Activated naive CD8-positive, alpha-beta T cell treated with anti-CD3 and anti-CD28 coated beads, Interleukin-2, amount 10 ng/mL, durations not matched to agents 7 days and 5 days (primary cell): ENCODE measurements at regions not wholly inside any gene's neighbourhood (a gene's known extent, or its start where the extent isn't known, plus 50 kb on each side); places are given as distances from the start of the nearest gene placed in this dataset.

Source experiments
- ATAC-seq: fragments of 150-1000 bp; cut with Tn5 transposase; one replicate; pipeline ENCODE4 v1.10.0; 2021; ENCODE audit warnings: low read depth, moderate library complexity
- POLR2A ChIA-PET: fragments of 350-600 bp; sonication (Branson Sonifier 250); formaldehyde crosslinking; loops from one replicate; lab custom pipeline; 2021; ENCODE audit warnings: antibody characterized with exemption; lab: Charles Lee
- DNase-seq: peaks from one replicate; pipeline ENCODE4 v3.0.0; 2021
- H3K27ac Mint-ChIP-seq: one replicate; pipeline ENCODE4 v1.8.0; 2022; ENCODE audit warnings: mild to moderate bottlenecking, mixed read lengths
- H3K27me3 Mint-ChIP-seq: one replicate; pipeline ENCODE4 v1.8.0; 2022; ENCODE audit warnings: mild to moderate bottlenecking, moderate library complexity, mixed read lengths
- H3K36me3 Mint-ChIP-seq: one replicate; pipeline ENCODE4 v1.8.0; 2021; ENCODE audit warnings: mild to moderate bottlenecking, mixed read lengths
- H3K4me1 Mint-ChIP-seq: one replicate; pipeline ENCODE4 v1.8.0; 2021; ENCODE audit warnings: mixed read lengths
- H3K4me3 Mint-ChIP-seq: one replicate; pipeline ENCODE4 v1.8.0; 2022; ENCODE audit warnings: mild to moderate bottlenecking, moderate library complexity, mixed read lengths
- H3K9me3 Mint-ChIP-seq: one replicate; pipeline ENCODE4 v1.8.0; 2021; ENCODE audit warnings: mixed read lengths

GRCh38 chr1:63152572-63152971, 169.8 kb upstream of the FOXD3 start:
- Mint-ChIP-seq H3K4me3 (no peak overlapping the region), H3K27ac (no peak overlapping the region), H3K9me3 (no peaks in the 10 kb centered on the region), H3K36me3 (no peaks in the 10 kb centered on the region), H3K4me1 (no peaks in the 10 kb centered on the region), H3K27me3 (no peaks in the 10 kb centered on the region)
- POLR2A ChIA-PET, result no interaction called here
- no peak for DNase-seq
- no peak for ATAC-seq

GRCh38 chr1:63155437-63155836, 166.9 kb upstream of the FOXD3 start:
- H3K4me1 Mint-ChIP-seq, result no peaks in the 10 kb centered on the region
- no peak for DNase-seq
- H3K9me3 Mint-ChIP-seq, result no peaks in the 10 kb centered on the region
- ATAC-seq, result no peak
- POLR2A ChIA-PET, result no interaction called here
- H3K36me3 Mint-ChIP-seq, result no peaks in the 10 kb centered on the region
- H3K4me3 Mint-ChIP-seq, result no peak overlapping the region
- no peak overlapping the region for H3K27ac Mint-ChIP-seq
- peaks cover 2% of the 10 kb centered on the region for H3K27me3 Mint-ChIP-seq

GRCh38 chr1:63157085-63157484, 165.3 kb upstream of the FOXD3 start:
- Mint-ChIP-seq H3K36me3 (no peaks in the 10 kb centered on the region), H3K9me3 (no peaks in the 10 kb centered on the region), H3K27ac (no peak overlapping the region), H3K4me1 (no peaks in the 10 kb centered on the region), H3K27me3 (peaks cover 2% of the 10 kb centered on the region), H3K4me3 (no peak overlapping the region)
- POLR2A ChIA-PET, result no interaction called here
- DNase-seq (no peak), ATAC-seq (no peak)

- Mint-ChIP-seq H3K9me3 (no peaks in the 10 kb centered on the region), H3K4me3 (no peak overlapping the region), H3K36me3 (no peaks in the 10 kb centered on the region), H3K4me1 (no peaks in the 10 kb centered on the region), H3K27me3 (peaks cover 2% of the 10 kb centered on the region), H3K27ac (no peak overlapping the region)
- POLR2A ChIA-PET, result no interaction called here
- no peak for DNase-seq
- no peak for ATAC-seq
Measured at GRCh38 chr1:63169057-63169456, 153.3 kb upstream of the FOXD3 start.

GRCh38 chr1:63173161-63173560, 149.2 kb upstream of the FOXD3 start:
- Mint-ChIP-seq H3K4me3 (no peak overlapping the region), H3K9me3 (no peaks in the 10 kb centered on the region), H3K4me1 (no peaks in the 10 kb centered on the region), H3K36me3 (no peaks in the 10 kb centered on the region), H3K27me3 (peaks cover 2% of the 10 kb centered on the region), H3K27ac (no peak overlapping the region)
- ATAC-seq (no peak), DNase-seq (no peak)
- POLR2A ChIA-PET, result no interaction called here

GRCh38 chr1:63189677-63190076, 132.7 kb upstream of the FOXD3 start:
- Mint-ChIP-seq H3K27ac (no peak overlapping the region), H3K9me3 (no peaks in the 10 kb centered on the region), H3K36me3 (no peaks in the 10 kb centered on the region), H3K27me3 (no peaks in the 10 kb centered on the region), H3K4me1 (no peaks in the 10 kb centered on the region), H3K4me3 (no peak overlapping the region)
- POLR2A ChIA-PET, result no interaction called here
- ATAC-seq, result no peak
- DNase-seq, result no peak

GRCh38 chr1:63190171-63190570, 132.2 kb upstream of the FOXD3 start:
- POLR2A ChIA-PET, result no interaction called here

GRCh38 chr1:63198871-63199394, 123.4 kb upstream of the FOXD3 start:
- Mint-ChIP-seq H3K27me3 (peaks cover 11% of the 10 kb centered on the region), H3K4me3 (no peak overlapping the region), H3K9me3 (no peaks in the 10 kb centered on the region), H3K36me3 (no peaks in the 10 kb centered on the region), H3K4me1 (no peaks in the 10 kb centered on the region), H3K27ac (no peak overlapping the region)
- ATAC-seq (no peak), DNase-seq (no peak)
- POLR2A ChIA-PET, result no interaction called here

More at GRCh38 chr1:63190171-63190570, 132.2 kb upstream of the FOXD3 start:
- Mint-ChIP-seq H3K27me3 (no peaks in the 10 kb centered on the region), H3K4me1 (no peaks in the 10 kb centered on the region), H3K27ac (no peak overlapping the region), H3K4me3 (no peak overlapping the region), H3K9me3 (no peaks in the 10 kb centered on the region), H3K36me3 (no peaks in the 10 kb centered on the region)
- ATAC-seq (no peak), DNase-seq (no peak)

GRCh38 chr1:63199706-63200335, 122.5 kb upstream of the FOXD3 start:
- ATAC-seq (no peak), DNase-seq (no peak)
- H3K4me3 Mint-ChIP-seq, result no peak overlapping the region
- no peak overlapping the region for H3K27ac Mint-ChIP-seq
- POLR2A ChIA-PET, result no interaction called here
- no peaks in the 10 kb centered on the region for H3K36me3 Mint-ChIP-seq
- H3K9me3 Mint-ChIP-seq, result no peaks in the 10 kb centered on the region
- no peaks in the 10 kb centered on the region for H3K4me1 Mint-ChIP-seq
- H3K27me3 Mint-ChIP-seq, result peaks cover 11% of the 10 kb centered on the region

- Mint-ChIP-seq H3K4me3 (no peak overlapping the region), H3K9me3 (no peaks in the 10 kb centered on the region), H3K4me1 (no peaks in the 10 kb centered on the region), H3K27me3 (peaks cover 11% of the 10 kb centered on the region), H3K36me3 (no peaks in the 10 kb centered on the region), H3K27ac (no peak overlapping the region)
- ATAC-seq (no peak), DNase-seq (no peak)
- POLR2A ChIA-PET, result no interaction called here
Measured at GRCh38 chr1:63200676-63201075, 121.7 kb upstream of the FOXD3 start.

- no peak overlapping the region for H3K27ac Mint-ChIP-seq
- ATAC-seq (no peak), DNase-seq (no peak)
- H3K36me3 Mint-ChIP-seq, result no peaks in the 10 kb centered on the region
- POLR2A ChIA-PET, result no interaction called here
- H3K4me1 Mint-ChIP-seq, result no peaks in the 10 kb centered on the region
- H3K9me3 Mint-ChIP-seq, result no peaks in the 10 kb centered on the region
- H3K4me3 Mint-ChIP-seq, result no peak overlapping the region
- peaks cover 9% of the 10 kb centered on the region for H3K27me3 Mint-ChIP-seq
Measured at GRCh38 chr1:63203641-63204040, 118.7 kb upstream of the FOXD3 start.

- Mint-ChIP-seq H3K36me3 (no peaks in the 10 kb centered on the region), H3K9me3 (no peaks in the 10 kb centered on the region), H3K4me1 (no peaks in the 10 kb centered on the region), H3K27me3 (peaks cover 6% of the 10 kb centered on the region), H3K27ac (no peak overlapping the region), H3K4me3 (no peak overlapping the region)
- DNase-seq (no peak), ATAC-seq (no peak)
- POLR2A ChIA-PET, result no interaction called here
Measured at GRCh38 chr1:63205776-63206175, 116.6 kb upstream of the FOXD3 start.

- Mint-ChIP-seq H3K9me3 (no peaks in the 10 kb centered on the region), H3K27me3 (peaks cover 3% of the 10 kb centered on the region), H3K4me3 (no peak overlapping the region), H3K4me1 (no peaks in the 10 kb centered on the region), H3K27ac (no peak overlapping the region), H3K36me3 (no peaks in the 10 kb centered on the region)
- DNase-seq (no peak), ATAC-seq (no peak)
- POLR2A ChIA-PET, result no interaction called here
Measured at GRCh38 chr1:63214553-63214952, 107.8 kb upstream of the FOXD3 start.

- Mint-ChIP-seq H3K4me3 (no peak overlapping the region), H3K27me3 (no peaks in the 10 kb centered on the region), H3K27ac (no peak overlapping the region), H3K4me1 (no peaks in the 10 kb centered on the region), H3K36me3 (no peaks in the 10 kb centered on the region), H3K9me3 (no peaks in the 10 kb centered on the region)
- ATAC-seq (no peak), DNase-seq (no peak)
- POLR2A ChIA-PET, result no interaction called here
Measured at GRCh38 chr1:63223426-63223825, 98.9 kb upstream of the FOXD3 start.
